ENCODE measurements at regions not wholly inside any gene's neighbourhood (a gene's known extent, or its start where the extent isn't known, plus 50 kb on each side); places are given as distances from the start of the nearest gene placed in this dataset.

GRCh38 chr2:212929971-212930370 is 221.4 kb downstream of the IKZF2 start:
- intact Hi-C loops (cut with micrococcal nuclease): no loop called here
- WGBS (ENCODE audit: insufficient coverage, low coverage, missing lambda C conversion rate): 0% methylated on average over 3 of the region's 3 CpGs
- TF ChIP-seq PYGO2 (tag; IDR thresholded peaks at IDR 0.05) (no peak), TARDBP (IDR thresholded peaks at IDR 0.05) (no peak), TCFL5 (CRISPR knock-in tag; conservative IDR thresholded peaks at IDR 0.05) (no peak), CREBBP (IDR thresholded peaks at IDR 0.05; ENCODE audit: low read depth, low read length) (no peak), ZNF239 (CRISPR knock-in tag; IDR thresholded peaks at IDR 0.05) (no peak), IRF9 (tag; IDR thresholded peaks at IDR 0.05) (no peak), ZNF174 (CRISPR knock-in tag; IDR thresholded peaks at IDR 0.05) (no peak), NONO (IDR thresholded peaks at IDR 0.05; ENCODE audit: low read depth in 2 of 2, low read length in 1 of 2) (no peak), RFX1 (IDR thresholded peaks at IDR 0.05) (no peak), BDP1 (IDR thresholded peaks at IDR 0.05; ENCODE audit: insufficient read depth, insufficient read length) (no peak), ZNF3 (CRISPR knock-in tag; IDR thresholded peaks at IDR 0.05) (no peak), ZBTB5 (IDR thresholded peaks at IDR 0.05) (no peak), SMAD1 (IDR thresholded peaks at IDR 0.05; ENCODE audit: low read depth, low read length, partially characterized antibody) (no peak)
- TF ChIP-seq, protein P1, sequence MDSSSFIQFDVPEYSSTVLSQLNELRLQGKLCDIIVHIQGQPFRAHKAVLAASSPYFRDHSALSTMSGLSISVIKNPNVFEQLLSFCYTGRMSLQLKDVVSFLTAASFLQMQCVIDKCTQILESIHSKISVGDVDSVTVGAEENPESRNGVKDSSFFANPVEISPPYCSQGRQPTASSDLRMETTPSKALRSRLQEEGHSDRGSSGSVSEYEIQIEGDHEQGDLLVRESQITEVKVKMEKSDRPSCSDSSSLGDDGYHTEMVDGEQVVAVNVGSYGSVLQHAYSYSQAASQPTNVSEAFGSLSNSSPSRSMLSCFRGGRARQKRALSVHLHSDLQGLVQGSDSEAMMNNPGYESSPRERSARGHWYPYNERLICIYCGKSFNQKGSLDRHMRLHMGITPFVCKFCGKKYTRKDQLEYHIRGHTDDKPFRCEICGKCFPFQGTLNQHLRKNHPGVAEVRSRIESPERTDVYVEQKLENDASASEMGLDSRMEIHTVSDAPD (CRISPR knock-in tag; IDR thresholded peaks at IDR 0.05): no peak
- DNase-seq (ENCODE audit: extremely low read depth in 1 of 4, low spot score in 3 of 4): no peak
- Histone ChIP-seq H3K4me3 (no peak overlapping the region), H3K79me2 (ENCODE audit: control insufficient read depth, insufficient read depth, low read length) (no peaks in the 10 kb centered on the region), H2AFZ (ENCODE audit: low read depth, low read length) (no peak overlapping the region), H3K4me1 (replicated peaks in 1 of 2; ENCODE audit: control insufficient read depth in 2 of 2, insufficient read depth in 2 of 2, low read length in 2 of 2) (no peaks in the 10 kb centered on the region), H3K4me2 (ENCODE audit: insufficient read depth, low read length) (no peak overlapping the region), H4K20me1 (replicated peaks; ENCODE audit: control insufficient read depth, insufficient read depth, low read length) (no peaks in the 10 kb centered on the region), H3K36me3 (ENCODE audit: control insufficient read depth, insufficient read depth, low read length) (no peaks in the 10 kb centered on the region), H3K9me1 (ENCODE audit: control insufficient read depth, insufficient read depth, low read length) (no peaks in the 10 kb centered on the region), H3K9ac (ENCODE audit: insufficient read depth in 1 of 2, low read depth in 2 of 2, low read length in 2 of 2) (no peak overlapping the region), H3K27me3 (ENCODE audit: control insufficient read depth in 2 of 2, insufficient read depth in 2 of 2, low read length in 2 of 2) (no peaks in the 10 kb centered on the region), H3K27ac (ENCODE audit: extremely low read depth, low read depth, low read length) (no peak overlapping the region), H3K9me3 (replicated peaks; ENCODE audit: control insufficient read depth, insufficient read depth, low read depth, low read length) (no peaks in the 10 kb centered on the region)
- ChIA-PET POLR2A (no interaction called here), CTCF (ENCODE audit: low intra/inter-chr PET ratio) (no interaction called here)
- no peak for FAIRE-seq
- in situ Hi-C loops (cut with MboI): no loop called here
- no TSS peak for BruUV-seq (replicated peaks)
- no peak for ATAC-seq

Measured in K562 (cell line).